ENCODE measurements at regions not wholly inside any gene's neighbourhood (a gene's known extent, or its start where the extent isn't known, plus 50 kb on each side); places are given as distances from the start of the nearest gene placed in this dataset.
A peak's percentile ranks its signal among the peaks of the same experiment; 100 is the strongest.

GRCh38 chr1:5737081-5737480 is 255.1 kb downstream of the NPHP4 start:
- H3K27ac ChIP-seq (ENCODE audit: low read depth in 2 of 2, low read length in 2 of 2): no peak overlapping the region
- no peaks in the 10 kb centered on the region for H3K36me3 ChIP-seq (ENCODE audit: control insufficient read depth in 2 of 3, insufficient read depth in 3 of 3, low read length in 3 of 3)
- no peaks in the 10 kb centered on the region for H3K27me3 ChIP-seq (ENCODE audit: control insufficient read depth, insufficient read depth, low read length)
- no peak for TF ChIP-seq CTCF (IDR thresholded peaks at IDR 0.05; ENCODE audit: borderline replicate concordance, extremely low read depth, insufficient read depth)
- H3K9ac ChIP-seq (ENCODE audit: low read length in 3 of 3): no peak overlapping the region
- no peak for DNase-seq
- no peaks in the 10 kb centered on the region for H3K9me3 ChIP-seq (ENCODE audit: control insufficient read depth in 2 of 3, insufficient read depth in 1 of 3, low read length in 3 of 3)
- FAIRE-seq: no peak
- H3K4me3 ChIP-seq (ENCODE audit: low read length in 3 of 3): no peak overlapping the region
- intact Hi-C loops (cut with DNase I): no loop called here
- H3K4me1 ChIP-seq (ENCODE audit: control insufficient read depth in 2 of 3, insufficient read depth in 2 of 3, low read depth in 1 of 3, low read length in 3 of 3): no peaks in the 10 kb centered on the region

DNA sequence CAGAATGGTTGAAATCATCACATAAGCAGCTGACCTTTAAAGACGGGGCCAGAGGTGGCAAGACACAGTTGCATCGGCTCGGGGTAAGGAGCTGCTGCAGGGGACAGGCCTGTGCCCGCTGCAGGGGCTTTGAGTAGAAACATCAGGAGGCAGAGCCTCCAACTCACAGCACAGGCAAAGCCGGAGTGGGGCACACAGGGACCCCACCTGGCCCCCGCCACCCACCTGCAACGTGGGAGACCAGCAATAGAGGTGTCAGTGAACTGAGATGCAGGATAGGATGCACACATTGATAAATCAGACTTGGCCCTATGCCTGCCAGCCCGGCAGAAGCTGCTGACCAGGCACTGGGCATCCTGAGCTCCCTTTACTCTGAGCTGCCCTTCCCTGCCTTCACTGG is 257.2 kb downstream of the NPHP4 start:
- no peak overlapping the region for H3K27ac ChIP-seq (ENCODE audit: low read depth in 2 of 2, low read length in 2 of 2)

GRCh38 chr1:5734414-5734813 is 257.8 kb downstream of the NPHP4 start:
- H3K36me3 ChIP-seq (ENCODE audit: control insufficient read depth in 2 of 3, insufficient read depth in 3 of 3, low read length in 3 of 3): no peaks in the 10 kb centered on the region
- FAIRE-seq (no peak), DNase-seq (peak in 1 of 5 donors; percentile 30)
- no peaks in the 10 kb centered on the region for H3K27me3 ChIP-seq (ENCODE audit: control insufficient read depth, insufficient read depth, low read length)
- H3K4me3 ChIP-seq (ENCODE audit: low read length in 3 of 3): no peak overlapping the region
- H3K27ac ChIP-seq (ENCODE audit: low read depth in 2 of 2, low read length in 2 of 2): no peak overlapping the region
- no peak for TF ChIP-seq CTCF (IDR thresholded peaks at IDR 0.05; ENCODE audit: borderline replicate concordance, extremely low read depth, insufficient read depth)
- intact Hi-C loops (cut with DNase I): no loop called here
- H3K9ac ChIP-seq (ENCODE audit: low read length in 3 of 3): no peak overlapping the region
- no peaks in the 10 kb centered on the region for H3K9me3 ChIP-seq (ENCODE audit: control insufficient read depth in 2 of 3, insufficient read depth in 1 of 3, low read length in 3 of 3)
- H3K4me1 ChIP-seq (ENCODE audit: control insufficient read depth in 2 of 3, insufficient read depth in 2 of 3, low read depth in 1 of 3, low read length in 3 of 3): no peaks in the 10 kb centered on the region

More for the DNA sequence above, 257.2 kb downstream of the NPHP4 start:
- H3K9me3 ChIP-seq (ENCODE audit: control insufficient read depth in 2 of 3, insufficient read depth in 1 of 3, low read length in 3 of 3): no peaks in the 10 kb centered on the region
- no peak overlapping the region for H3K4me3 ChIP-seq (ENCODE audit: low read length in 3 of 3)
- DNase-seq (peak in 1 of 5 donors; percentile 29), FAIRE-seq (no peak)
- no peak for TF ChIP-seq CTCF (IDR thresholded peaks at IDR 0.05; ENCODE audit: borderline replicate concordance, extremely low read depth, insufficient read depth)
- H3K27me3 ChIP-seq (ENCODE audit: control insufficient read depth, insufficient read depth, low read length): no peaks in the 10 kb centered on the region
- H3K36me3 ChIP-seq (ENCODE audit: control insufficient read depth in 2 of 3, insufficient read depth in 3 of 3, low read length in 3 of 3): no peaks in the 10 kb centered on the region
- intact Hi-C loops (cut with DNase I): no loop called here
- no peaks in the 10 kb centered on the region for H3K4me1 ChIP-seq (ENCODE audit: control insufficient read depth in 2 of 3, insufficient read depth in 2 of 3, low read depth in 1 of 3, low read length in 3 of 3)
- no peak overlapping the region for H3K9ac ChIP-seq (ENCODE audit: low read length in 3 of 3)

DNA sequence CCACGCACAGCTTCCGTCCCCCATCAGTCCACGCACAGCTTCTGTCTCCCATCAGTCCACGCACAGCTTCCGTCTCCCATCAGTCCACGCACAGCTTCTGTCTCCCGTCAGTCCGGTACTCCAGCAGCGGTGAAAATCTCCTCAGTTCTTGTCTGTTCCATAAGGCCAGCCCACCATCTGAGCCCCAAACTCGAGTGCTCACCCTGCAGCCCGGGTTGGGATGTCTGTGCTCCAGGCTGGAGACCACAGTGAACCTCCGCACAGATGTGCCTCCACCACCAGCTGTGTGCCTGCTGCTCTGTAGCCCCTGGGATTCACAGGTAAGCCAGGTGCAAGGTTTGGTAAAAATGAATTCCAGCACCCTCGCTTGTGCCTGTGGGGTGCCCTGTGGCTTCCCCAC is 258.6 kb downstream of the NPHP4 start:
- DNase-seq (peak in 1 of 5 donors; percentile 46), FAIRE-seq (no peak)
- Histone ChIP-seq H3K4me1 (ENCODE audit: control insufficient read depth in 2 of 3, insufficient read depth in 2 of 3, low read depth in 1 of 3, low read length in 3 of 3) (no peaks in the 10 kb centered on the region), H3K9ac (ENCODE audit: low read length in 3 of 3) (no peak overlapping the region), H3K27me3 (ENCODE audit: control insufficient read depth, insufficient read depth, low read length) (no peaks in the 10 kb centered on the region), H3K9me3 (ENCODE audit: control insufficient read depth in 2 of 3, insufficient read depth in 1 of 3, low read length in 3 of 3) (no peaks in the 10 kb centered on the region), H3K36me3 (ENCODE audit: control insufficient read depth in 2 of 3, insufficient read depth in 3 of 3, low read length in 3 of 3) (no peaks in the 10 kb centered on the region), H3K4me3 (ENCODE audit: low read length in 3 of 3) (no peak overlapping the region), H3K27ac (ENCODE audit: low read depth in 2 of 2, low read length in 2 of 2) (no peak overlapping the region)
- intact Hi-C loops (cut with DNase I): no loop called here
- no peak for TF ChIP-seq CTCF (IDR thresholded peaks at IDR 0.05; ENCODE audit: borderline replicate concordance, extremely low read depth, insufficient read depth)
